ENCODE measurements at regions not wholly inside any gene's neighbourhood (a gene's known extent, or its start where the extent isn't known, plus 50 kb on each side); places are given as distances from the start of the nearest gene placed in this dataset.

GRCh38 chr10:31581741-31582323 is 262.8 kb downstream of the ZEB1 start:
- TF ChIP-seq REST (IDR thresholded peaks at IDR 0.05; ENCODE audit: insufficient read depth in 1 of 2, low read depth in 2 of 2, low read length in 2 of 2), result no peak

GRCh38 chr10:31580646-31581045 is 261.6 kb downstream of the ZEB1 start:
- TF ChIP-seq REST (IDR thresholded peaks at IDR 0.05; ENCODE audit: insufficient read depth in 1 of 2, low read depth in 2 of 2, low read length in 2 of 2) (no peak), POLR2AphosphoS5 (IDR thresholded peaks at IDR 0.05; ENCODE audit: low read depth, low read length) (no peak), TAF1 (IDR thresholded peaks at IDR 0.05; ENCODE audit: borderline replicate concordance, insufficient read depth, low read length) (no peak), SIN3A (IDR thresholded peaks at IDR 0.05; ENCODE audit: borderline replicate concordance, insufficient read depth, low read length) (no peak)

Measured in PFSK-1 (cell line).